ENCODE measurements at regions not wholly inside any gene's neighbourhood (a gene's known extent, or its start where the extent isn't known, plus 50 kb on each side); places are given as distances from the start of the nearest gene placed in this dataset.

DNA sequence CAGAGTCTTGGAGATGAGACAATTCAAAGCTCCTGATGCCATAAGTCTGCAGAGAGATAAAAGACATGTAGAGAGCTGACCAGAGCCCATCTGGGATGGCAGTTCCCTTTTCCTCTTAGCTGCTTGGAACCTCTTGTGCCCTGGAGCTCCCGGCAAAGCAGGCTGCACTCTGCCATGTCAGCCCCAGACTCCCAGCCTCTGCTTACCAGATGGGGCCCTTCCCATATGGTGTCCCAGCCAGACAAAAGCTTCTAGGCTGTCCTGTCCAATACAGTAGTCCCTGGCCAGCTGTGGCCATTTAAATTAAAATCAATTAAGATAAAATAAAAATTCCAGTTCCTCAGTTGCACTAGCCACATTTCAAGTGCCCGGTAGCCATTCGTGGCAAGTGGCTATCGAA, 303.9 kb downstream of the TTC6 start:
- no peak for DNase-seq (ENCODE audit: low read depth)

DNA sequence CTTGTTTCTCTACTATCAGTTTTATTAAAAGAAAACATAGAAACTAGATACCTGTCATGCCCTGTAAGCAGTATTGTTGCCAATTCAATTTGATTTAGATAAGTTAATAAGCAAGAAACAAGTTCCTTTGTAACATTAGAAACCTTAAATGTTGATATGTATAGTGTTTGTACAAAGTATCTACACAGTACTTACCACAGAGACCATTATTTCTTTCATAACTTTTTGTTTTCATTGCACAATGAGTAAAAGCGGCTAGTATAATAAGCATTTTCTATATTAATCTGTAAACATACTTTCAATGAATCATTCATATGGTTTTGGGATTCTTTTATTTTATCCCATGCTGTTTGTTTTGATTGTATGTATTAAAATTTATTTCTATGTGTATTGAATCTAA, 305.1 kb downstream of the TTC6 start:
- DNase-seq (ENCODE audit: low read depth): no peak

DNA sequence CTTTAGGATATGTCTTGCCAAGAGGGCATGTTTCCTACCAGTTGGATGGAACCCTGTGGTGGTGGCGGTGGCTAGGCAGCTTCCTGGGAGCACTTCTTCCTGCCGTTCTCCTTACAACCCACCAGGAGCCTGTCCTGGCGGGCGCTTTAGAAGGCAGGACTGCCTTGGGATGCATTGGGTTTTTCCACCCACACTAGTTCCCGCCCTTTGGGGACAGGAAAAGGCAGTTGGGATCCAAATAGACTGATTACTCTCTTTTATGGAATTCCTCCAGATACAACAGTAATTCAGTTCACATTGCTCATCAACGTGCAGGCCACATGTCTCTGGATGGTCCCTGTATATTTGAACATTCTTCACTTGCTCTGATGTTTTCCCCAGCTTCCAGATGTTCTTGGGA, 305.7 kb upstream of the SSTR1 start:
- DNase-seq (ENCODE audit: low read depth): no peak

DNA sequence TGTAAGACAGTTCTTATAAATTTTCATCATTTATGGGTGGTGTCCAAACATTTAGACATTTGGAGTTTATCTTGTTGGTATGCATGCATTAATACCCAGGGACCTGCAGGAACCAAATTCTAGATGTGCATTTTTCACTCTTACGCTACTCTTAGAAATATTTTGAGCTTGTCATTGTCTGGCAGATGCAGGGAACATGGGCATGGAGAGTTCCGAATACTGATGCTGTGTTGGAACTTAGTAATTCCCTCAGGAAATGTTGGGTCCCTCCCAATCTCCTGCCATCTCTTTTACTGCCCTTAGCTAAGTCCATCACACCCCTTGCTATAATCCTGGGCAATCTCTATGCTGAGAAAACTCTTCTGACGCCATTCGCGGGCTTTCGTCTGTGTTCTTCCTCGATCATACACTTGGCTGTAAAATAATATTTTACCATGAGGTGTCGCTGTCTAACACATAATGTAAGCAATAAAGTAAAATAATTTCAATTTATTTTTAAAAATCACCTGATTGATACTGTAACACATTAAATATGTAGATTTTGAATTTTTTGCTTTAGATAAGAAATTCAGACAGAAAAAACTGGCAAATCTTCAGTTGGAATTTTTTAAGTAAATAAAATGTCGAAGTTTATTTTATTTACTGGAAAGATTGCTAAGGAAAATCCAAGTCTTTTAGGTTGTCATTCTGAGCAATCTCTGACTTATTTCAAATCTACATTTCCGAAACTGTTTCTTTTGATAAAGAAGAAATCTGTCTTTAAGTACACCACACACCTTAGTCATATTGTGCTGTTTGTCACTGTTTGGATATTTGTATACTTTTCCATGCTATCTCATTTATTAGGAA, 304.1 kb upstream of the SSTR1 start:
- no peak for DNase-seq (ENCODE audit: low read depth)

DNA sequence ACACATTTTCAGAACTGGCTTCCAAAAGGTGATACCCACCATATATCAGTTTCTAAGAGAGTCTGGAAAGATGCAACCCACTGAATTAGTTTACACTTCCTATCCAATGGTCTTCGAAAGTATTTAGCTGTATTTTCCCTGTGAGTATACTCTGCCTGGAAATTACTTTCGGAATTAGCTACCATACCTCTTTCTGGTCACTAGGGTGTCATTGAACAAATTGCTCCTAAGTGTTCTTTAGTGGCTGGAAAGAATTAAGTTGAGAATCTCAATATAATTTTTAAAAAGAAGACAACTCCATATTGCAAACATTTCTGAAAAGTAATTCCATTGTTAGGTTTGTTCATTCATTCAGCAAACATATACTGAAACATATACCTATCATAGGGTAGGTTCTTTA, 283.1 kb upstream of the SSTR1 start:
- no peak for DNase-seq (ENCODE audit: low read depth)

DNA sequence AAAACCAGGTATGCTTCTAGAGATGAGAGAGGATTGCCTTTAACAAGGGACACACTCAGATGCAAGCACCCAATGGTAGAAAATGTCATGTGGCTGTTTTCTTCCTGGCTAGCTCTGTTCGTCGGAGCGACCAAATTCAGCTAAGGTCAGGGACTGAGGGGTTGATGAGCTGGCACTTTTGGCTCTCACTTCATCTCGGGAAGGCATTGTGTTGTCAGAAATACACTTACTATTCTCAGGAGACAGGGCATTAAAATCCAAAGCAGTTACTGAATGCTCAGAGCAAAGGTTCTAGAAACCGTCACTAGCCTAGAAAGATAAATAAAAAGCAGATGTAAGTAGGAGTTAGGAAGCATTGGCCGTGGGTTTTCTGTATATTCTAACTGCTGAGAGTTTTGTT, 275.7 kb upstream of the SSTR1 start:
- no peak for DNase-seq (ENCODE audit: low read depth)

DNA sequence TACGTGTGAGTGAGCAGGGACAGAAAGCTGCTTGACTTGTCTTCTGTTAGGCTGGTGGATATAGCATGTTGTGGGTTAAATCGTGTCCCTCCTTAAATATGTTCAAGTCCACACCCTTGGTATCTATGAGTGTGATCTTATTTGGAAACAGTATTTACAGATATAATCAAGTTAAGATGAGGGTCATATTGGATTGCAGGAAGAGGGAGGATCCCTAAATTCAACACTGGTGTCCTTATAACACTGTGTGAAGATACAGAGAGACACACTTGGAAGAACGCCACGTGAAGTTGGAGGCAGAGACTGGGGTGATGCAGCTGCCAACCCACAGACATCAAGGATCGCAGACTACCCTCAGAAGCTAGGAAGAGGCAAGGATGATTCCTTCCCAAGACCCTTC, 275.2 kb upstream of the SSTR1 start:
- no peak for DNase-seq (ENCODE audit: low read depth)

DNA sequence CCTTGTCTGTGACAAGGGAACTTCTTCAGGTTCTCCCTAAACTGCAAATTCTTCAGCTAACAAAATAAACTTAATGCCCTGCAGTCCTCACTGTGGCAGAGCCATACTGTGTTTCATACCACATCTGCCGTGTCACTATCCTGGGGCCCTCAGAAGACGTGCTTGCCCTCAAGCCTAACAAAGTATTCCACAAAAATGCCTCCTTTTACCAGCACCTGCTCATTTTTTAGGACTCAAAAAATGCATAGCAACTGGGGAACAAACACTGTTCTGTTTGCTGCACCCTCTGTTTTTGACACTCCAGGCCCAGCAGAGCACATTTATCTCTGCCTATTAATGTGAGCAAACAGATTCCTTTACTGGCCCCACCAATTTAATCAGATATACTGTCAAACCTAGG, 270.7 kb upstream of the SSTR1 start:
- DNase-seq (ENCODE audit: low read depth): no peak

DNA sequence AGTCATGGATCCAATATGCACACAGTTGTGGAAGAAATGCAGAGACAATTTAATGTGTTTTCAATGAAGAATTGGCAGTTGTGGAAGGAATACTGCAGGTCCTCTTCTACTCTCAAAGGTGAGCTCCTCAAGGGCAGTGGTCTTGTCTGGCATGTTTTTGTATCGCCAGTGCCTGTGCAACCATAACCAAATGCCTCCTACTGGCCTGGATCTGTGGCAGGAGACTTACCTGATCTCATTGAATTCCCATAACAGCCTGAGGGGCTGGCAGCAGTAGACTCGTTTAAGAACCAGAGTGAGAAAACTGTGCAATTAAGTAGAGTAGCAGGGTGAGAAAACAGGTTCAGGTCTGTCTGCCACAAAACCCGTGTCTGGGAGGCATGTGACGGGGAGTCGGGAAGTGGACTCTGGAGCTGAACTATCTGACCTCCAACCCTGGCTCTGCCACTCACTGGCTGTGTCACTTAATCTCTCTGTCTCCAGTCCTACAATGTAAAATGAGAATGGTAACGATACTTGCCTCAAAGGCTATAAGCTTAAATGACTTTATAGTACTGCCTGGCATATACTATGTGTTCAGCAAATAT, 268.2 kb upstream of the SSTR1 start:
- DNase-seq (ENCODE audit: low read depth): no peak

DNA sequence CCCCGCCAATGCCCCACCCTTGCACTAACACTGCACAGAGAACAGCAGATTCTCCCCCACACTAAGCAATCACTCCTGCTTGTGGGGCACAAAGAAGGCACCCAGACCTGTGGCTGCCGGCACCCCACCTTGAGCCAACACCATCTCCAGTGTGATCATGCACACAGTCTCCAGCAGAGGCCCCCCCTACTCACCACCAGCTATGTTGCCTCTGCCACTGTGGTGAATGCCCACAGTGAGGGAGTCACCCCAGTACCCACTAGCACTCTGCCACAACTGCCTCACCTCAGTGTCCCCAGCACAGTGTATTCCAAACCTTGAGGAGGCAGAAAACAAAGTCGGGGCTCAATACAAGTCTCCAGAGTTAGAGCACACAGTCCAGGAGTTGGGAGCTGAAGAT, 261.7 kb upstream of the SSTR1 start:
- no peak for DNase-seq (ENCODE audit: low read depth)

DNA sequence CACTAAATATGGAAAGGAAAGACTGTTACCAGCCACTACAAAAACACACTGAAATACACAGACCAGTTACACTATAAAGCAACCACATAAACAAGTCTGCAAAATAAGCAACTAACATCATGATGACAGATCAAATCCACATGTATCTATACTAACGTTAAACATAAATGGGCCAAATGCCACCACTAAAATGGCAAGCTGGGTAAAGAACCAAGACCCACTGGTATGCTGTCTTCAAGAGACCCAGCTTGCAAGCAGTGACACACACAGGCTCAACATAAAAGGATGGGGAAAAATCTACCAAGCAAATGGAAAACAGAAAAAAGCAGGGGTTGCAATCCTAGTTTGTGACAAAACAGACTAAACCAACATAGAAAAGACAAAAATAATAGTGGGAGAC, 260.9 kb upstream of the SSTR1 start:
- DNase-seq (ENCODE audit: low read depth): no peak

DNA sequence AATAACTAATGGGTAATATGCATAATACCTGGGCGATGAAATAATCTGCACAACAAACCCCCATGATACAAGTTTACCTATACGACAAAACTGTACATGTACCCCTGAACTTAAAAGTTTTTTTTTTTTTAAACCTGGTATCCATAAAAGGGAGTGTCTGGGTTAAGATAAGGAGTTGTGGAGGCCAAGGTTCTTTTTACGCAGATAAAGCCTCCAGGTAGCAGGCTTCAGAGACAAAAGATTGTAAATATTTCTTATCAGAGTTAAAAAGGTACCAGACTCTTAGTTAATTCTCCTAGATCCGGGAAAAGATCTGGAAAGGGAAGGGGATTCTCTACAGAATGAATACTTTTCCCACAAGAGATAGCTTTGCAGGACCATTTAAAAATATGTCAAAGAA, 259.4 kb upstream of the SSTR1 start:
- DNase-seq (ENCODE audit: low read depth): no peak

DNA sequence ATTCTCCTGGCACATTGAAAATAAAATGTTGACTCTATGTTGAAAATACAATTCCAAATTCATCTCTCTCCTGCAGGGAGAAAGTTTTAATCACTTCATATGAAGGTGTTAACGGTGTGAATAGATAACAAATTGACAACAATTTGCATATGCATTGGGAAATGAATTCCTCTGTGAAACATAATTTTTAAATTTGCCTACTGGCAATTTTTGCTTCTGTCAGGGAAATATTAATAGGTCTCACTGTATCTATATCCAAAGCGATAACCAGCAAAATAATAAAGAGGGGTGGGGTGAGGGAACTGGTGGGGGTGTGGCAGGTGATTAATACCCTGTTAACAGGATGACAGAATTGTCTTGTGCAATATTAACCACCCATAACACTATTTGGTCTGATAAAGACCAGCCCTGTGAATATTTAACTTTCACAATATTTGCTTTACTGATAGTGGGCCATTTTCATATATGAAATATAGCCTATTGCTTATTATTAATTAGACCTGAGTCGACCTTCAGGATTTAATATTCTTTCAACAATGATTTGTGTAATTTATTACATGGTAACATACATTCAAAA, 239.0 kb upstream of the SSTR1 start:
- no peak for DNase-seq (ENCODE audit: low read depth)

DNA sequence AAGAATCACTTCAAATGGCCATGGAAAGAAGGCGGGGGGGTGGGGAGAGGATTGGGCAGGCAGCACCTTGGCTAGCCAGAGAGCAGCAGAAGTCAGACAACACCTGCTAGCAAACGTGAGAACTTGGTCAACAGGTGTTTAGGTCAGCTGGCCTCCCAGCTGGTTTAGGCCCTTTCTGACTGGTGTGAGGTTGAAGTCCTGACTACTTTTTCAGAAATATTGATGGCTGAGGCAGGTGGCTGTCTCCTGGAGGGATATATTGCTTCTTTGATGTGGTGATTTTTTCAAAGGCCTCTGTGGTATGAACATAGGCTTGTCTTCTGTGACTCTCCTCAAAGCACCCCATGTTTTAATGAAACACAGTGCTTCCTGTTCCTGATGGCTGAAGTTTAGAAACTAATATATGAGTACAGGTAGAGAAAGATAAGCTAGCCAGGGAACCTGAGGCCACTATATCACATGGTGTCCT, 238.2 kb upstream of the SSTR1 start:
- DNase-seq (ENCODE audit: low read depth): no peak

DNA sequence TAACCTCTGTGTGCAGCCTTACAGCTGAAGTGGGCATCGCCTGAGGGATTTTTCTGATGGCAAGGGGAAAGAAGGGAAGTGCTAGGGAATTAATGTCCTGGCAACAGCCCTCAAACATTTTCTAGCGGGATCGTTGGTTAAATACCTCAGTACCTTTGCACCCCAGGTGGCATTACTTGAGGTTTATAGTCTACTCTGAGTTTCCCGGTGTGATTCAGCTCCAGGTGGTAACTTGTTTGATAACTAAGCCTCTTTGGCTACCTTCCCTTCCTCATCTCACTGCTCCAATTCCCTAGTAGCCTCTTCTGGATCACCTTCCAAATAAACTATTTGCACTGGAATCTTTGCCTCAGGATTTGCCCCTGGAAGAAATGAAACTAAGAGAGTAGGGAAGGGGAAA, 237.0 kb upstream of the SSTR1 start:
- no peak for DNase-seq (ENCODE audit: low read depth)

DNA sequence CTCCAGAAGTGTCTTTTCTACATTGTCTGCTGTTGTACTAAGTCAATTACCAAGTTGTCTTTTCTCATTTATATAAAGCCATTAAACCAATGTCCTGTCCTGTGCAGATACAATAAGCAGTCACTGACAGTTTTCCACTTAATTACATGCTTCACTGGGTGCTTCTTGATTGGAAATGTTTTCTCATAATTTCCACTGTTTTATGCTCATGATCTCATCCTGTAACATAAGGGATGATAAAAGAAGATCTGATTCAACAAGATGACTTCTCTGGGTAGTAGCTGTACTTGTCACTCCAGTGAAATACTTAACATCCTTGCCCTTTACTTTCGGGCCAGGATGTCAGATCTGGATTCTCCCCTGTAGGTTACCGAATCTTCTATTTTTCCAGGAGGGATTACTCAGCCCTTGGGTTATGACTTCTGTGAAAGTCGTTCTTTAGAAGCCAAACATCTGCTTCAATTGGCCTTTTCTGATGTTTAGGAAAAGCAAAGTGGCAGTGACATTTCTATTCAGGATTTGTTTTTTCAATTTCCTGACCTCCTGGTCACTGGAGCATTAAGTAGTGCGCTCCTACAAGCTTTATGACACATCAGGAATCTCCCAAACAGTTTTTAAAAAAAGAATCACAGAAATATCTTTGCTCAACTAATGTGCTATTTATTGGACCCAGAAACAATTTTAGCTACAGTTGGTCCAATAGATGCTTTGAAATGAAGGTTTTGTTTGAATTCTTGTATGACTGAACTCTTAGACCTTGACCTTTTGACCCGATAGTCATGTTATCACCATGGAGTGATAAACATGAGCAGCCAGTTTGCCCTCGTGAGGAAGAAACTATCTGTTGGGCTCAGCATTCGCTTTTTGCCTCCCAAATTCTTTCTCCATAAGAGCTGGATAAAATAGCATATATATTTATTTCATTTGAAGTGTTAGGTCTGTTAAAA, 234.5 kb upstream of the SSTR1 start:
- DNase-seq (ENCODE audit: low read depth): no peak

DNA sequence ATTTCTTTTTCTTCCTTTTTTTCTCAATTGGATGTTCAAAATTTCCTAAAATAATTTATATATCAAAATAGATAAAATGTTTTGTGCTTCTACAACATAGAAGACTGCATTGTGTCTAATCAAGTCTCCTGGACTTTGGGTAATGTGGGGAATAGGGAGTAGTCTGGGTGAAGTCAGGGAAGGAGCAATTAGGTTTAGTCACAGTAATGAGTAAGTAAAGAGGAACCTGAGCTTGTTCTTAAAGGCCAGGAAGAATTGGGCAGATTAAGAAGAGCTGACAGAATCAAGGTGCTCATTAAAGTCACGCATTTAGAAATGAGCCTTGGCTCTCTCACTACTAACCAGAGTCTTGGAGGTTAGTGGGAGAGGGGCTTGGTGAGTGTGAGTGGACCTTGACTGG, 233.3 kb upstream of the SSTR1 start:
- DNase-seq (ENCODE audit: low read depth): no peak

DNA sequence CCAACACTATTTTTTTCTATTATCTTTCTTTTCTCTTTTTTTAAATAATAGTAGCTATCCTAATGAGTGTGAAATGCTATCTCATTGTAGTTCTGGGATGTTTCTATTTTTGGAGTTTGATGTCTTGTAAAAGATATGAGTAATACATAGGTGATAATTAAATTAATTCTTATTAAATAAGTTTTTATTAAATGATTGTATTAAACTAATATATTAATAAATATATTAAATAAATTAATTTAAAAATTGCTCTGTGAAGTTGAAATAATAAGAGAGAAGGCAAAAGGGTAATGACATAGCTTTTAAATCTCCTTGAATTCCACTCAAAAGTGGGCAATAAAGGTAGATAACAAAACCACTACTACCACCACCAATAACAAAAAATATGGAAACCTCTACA, 230.2 kb upstream of the SSTR1 start:
- DNase-seq (ENCODE audit: low read depth): no peak

DNA sequence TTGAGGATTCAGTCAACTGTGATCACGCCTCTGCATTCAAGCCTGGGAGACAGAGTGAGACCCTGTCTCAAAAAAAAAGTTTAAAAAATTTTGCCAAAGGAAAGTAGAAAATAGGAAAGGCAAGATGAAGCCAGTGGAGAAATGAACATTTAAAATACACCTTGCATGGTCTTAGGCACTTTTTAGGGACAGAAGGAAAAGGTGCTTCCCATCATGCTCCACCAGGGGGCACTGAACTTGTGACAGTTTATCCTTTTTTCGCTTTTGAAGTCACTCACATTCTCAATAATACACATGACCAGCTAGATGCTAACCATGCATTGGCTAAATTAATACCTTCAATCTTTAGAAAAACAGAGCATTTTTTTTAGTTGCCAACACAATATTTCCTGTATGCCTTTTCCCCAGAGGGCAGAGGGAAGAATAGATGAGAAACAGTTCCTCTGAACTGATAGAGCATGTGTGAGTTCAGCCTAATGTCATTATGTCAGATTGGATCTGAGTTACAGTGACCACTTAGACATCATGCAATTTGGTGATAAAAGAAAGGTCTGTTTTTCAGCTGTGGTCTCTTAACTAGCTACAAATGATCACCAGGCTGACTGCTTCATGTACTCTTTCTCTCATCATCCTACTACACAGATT, 221.8 kb upstream of the SSTR1 start:
- peak; percentile 11 for DNase-seq (ENCODE audit: low read depth)

DNA sequence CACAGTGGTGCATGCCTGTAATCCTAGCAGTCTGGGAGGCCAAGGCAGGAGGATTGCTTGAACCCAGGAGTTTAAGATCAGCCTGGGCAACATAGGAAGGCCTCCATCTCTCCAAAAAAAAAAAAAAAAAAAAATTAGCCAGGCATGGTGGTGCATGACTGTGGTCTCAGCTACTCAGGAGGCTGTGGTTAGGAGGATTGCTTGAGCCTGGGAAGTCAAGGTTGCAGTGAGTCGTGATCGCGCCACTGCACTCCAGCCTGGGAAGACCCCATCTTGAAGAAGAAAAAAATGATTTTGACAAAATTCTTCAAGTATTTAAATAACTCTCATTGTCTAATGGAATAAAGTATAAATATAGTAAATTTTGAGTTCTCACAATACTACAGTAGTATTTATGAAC, 219.2 kb upstream of the SSTR1 start:
- no peak for DNase-seq (ENCODE audit: low read depth)

DNA sequence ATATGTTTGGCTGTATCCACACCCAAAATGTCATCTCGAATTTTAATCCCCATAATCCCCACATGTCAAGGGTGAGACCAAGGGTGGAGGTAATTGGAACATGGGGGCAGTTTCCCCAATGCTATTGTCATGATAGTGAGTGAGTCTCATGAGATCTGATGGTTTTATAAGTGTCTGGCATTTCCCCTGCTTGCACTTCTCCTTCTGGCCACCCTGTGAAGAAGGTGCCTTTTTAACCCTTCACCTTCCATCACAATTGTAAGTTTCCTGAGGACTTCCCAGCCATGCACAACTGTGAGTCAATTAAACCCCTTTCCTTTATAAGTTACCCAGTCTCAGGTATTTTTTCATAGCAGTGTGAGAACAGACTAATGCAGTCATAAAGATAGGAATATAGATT, 216.7 kb upstream of the SSTR1 start:
- no peak for DNase-seq (ENCODE audit: low read depth)

DNA sequence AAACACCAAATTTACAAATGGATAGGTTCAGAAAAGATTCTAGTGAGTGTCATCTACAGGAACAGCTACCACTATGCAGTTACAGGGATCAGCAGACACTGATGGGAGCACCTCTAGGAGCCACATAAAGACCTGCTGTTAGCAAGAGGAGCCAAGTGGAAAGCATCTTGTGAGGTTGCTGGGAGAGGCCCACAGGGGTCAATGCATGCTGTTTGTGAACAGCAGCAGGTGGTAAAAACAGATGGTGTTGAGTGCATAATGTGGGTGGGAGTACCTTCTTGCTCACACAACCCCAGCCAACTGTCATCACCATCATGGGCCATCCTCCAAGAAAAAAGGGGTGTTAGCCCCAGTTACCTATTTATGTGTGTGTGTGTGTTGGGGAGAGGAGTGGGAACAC, 215.2 kb upstream of the SSTR1 start:
- DNase-seq (ENCODE audit: low read depth): no peak

Data from T-helper 22 cell (primary cell).